SJSA1 (cell line): ENCODE measurements at regions not wholly inside any gene's neighbourhood (a gene's known extent, or its start where the extent isn't known, plus 50 kb on each side); places are given as distances from the start of the nearest gene placed in this dataset.

Experiments
- DNase-seq, 2 experiments: peaks; one replicate each; pipeline ENCODE4 v3.0.0-alpha.2; 2015 to 2020; ENCODE audit warnings: low spot score in 2 of 2, low read depth in 1 of 2
- H3K27ac ChIP-seq: fragments of 250-450 bp; sonication (Bioruptor Pico); 2 replicates; pipeline ENCODE4 v1.5.1; 2020; ENCODE audit warnings: mild to moderate bottlenecking, moderate library complexity
- H3K27me3 ChIP-seq: fragments of 250-450 bp; sonication (Bioruptor Pico); replicated peaks from 2 replicates; pipeline ENCODE4 v1.5.1; 2020; ENCODE audit warnings: mild to moderate bottlenecking, moderate library complexity
- H3K36me3 ChIP-seq: fragments of 250-450 bp; sonication (Bioruptor Pico); 2 replicates; pipeline ENCODE4 v1.5.1; 2020; ENCODE audit warnings: mild to moderate bottlenecking
- H3K4me1 ChIP-seq: fragments of 250-450 bp; sonication (Bioruptor Pico); replicated peaks from 2 replicates; pipeline ENCODE4 v1.6.1; 2021; ENCODE audit warnings: mild to moderate bottlenecking
- H3K4me3 ChIP-seq: fragments of 250-450 bp; sonication (Bioruptor Pico); 2 replicates; pipeline ENCODE4 v1.5.1; 2020; ENCODE audit warnings: mild to moderate bottlenecking
- H3K9me3 ChIP-seq: fragments of 250-450 bp; sonication (Bioruptor Pico); replicated peaks from 2 replicates; pipeline ENCODE4 v1.5.1; 2020; ENCODE audit warnings: mild to moderate bottlenecking

DNA sequence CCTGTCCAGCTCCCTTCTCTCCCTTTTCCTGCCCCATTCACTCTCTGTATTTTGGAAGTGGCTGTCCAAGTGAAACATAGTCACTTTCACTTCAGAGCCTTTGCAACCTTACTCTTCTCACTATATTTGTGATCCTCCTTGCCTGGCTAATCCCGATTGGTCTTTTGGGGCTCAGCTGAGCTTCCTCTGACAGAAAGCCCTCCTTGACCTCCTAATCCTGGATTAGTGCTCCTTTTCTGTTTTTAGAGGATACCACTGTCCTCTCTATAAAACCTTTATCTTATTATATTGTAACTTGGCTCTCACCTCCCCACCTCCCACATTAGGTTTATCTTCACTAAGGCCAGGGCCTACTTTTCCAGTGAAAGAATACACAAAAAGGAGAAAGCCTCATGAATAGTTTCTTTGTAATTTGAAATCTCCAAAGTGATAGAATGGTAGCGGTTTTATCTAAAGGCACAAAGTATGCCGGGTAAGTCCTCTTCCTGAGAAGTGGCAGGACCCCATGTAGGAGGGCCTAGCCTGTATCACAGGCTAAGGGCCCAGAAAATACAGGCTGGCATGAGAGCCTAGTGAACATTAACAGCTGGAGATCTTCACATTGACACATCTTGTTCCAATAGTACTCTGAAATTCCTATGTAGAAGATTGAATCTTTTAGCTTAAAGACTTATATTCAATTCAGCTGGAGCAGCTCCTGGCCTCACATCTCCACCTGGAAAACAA lies 83.1 kb upstream of the GAREM1 start:
- Histone ChIP-seq H3K4me3 (no peak overlapping the region), H3K27me3 (peaks cover 4% of the 10 kb centered on the region; the same call in 1 of the 2 replicates), H3K27ac (no peak overlapping the region), H3K4me1 (no peaks in the 10 kb centered on the region), H3K9me3 (no peaks in the 10 kb centered on the region; the same call in 1 of the 2 replicates), H3K36me3 (no peaks in the 10 kb centered on the region)
- DNase-seq = no peak

- Histone ChIP-seq H3K4me3 (no peak overlapping the region), H3K27me3 (peaks cover 4% of the 10 kb centered on the region; the same call in 1 of the 2 replicates), H3K36me3 (no peaks in the 10 kb centered on the region), H3K27ac (no peak overlapping the region), H3K9me3 (no peaks in the 10 kb centered on the region; the same call in 1 of the 2 replicates), H3K4me1 (no peaks in the 10 kb centered on the region)
- no peak for DNase-seq
These were observed 82.5 kb upstream of the GAREM1 start for GRCh38 chr18:32553174-32553573.

- Histone ChIP-seq H3K27ac (no peak overlapping the region), H3K27me3 (peaks cover 4% of the 10 kb centered on the region; the same call in 1 of the 2 replicates), H3K36me3 (no peaks in the 10 kb centered on the region), H3K4me1 (no peaks in the 10 kb centered on the region), H3K9me3 (no peaks in the 10 kb centered on the region; the same call in 1 of the 2 replicates), H3K4me3 (no peak overlapping the region)
- DNase-seq = peak; percentile 53 to 55
These were observed 81.8 kb upstream of the GAREM1 start for GRCh38 chr18:32552421-32553030.

GRCh38 chr18:32550963-32551362 lies 80.3 kb upstream of the GAREM1 start:
- Histone ChIP-seq H3K27ac (no peak overlapping the region), H3K36me3 (no peaks in the 10 kb centered on the region), H3K4me1 (no peaks in the 10 kb centered on the region), H3K9me3 (no peaks in the 10 kb centered on the region), H3K4me3 (no peak overlapping the region), H3K27me3 (peaks cover 4% of the 10 kb centered on the region; the same call in 1 of the 2 replicates)
- DNase-seq = no peak

DNA sequence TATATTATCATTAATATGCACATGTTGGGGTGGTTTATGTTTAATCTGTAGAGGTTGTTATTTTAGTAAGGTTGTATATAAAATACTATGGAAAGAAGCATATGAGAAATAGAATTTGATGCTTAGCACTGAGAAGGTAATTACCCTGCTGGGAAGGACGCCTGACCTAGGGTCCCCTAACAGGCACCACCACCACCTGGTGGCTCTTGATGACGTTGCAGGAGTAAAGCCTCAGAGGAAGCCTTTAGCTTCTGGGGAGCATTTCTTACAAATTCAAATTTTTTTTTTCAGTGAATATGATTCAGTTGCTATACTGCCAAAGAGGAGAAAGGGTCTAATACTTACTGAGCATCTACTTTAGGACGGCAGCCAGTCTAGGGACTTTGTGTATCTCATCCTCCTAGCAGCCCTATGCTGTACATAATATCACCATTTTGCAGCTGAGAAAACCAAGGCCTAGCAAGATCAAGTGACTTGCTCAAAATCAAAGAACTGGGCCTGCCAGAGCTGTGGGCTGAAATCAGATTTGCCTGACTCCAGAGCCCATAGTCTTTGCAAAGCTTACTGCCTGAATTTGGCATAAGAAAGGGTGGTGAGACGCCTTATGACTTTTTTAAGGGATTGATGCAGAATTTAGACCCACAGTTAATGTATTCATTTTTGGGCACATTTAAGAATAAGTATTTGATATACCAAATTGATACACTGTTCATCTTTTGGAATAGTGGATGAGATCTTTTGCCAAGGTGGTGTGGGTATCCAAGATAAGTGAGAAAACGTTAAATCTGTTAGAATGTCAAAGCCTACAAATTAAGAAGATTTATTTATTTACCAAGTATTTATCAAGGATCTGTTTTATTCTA lies 78.8 kb upstream of the GAREM1 start:
- Histone ChIP-seq H3K36me3 (no peaks in the 10 kb centered on the region), H3K4me1 (no peaks in the 10 kb centered on the region), H3K4me3 (no peak overlapping the region), H3K27me3 (peaks cover 8% of the 10 kb centered on the region; the same call in 1 of the 2 replicates), H3K27ac (no peak overlapping the region), H3K9me3 (no peaks in the 10 kb centered on the region)
- DNase-seq = peak in 1 of 2 experiments; percentile 16

DNA sequence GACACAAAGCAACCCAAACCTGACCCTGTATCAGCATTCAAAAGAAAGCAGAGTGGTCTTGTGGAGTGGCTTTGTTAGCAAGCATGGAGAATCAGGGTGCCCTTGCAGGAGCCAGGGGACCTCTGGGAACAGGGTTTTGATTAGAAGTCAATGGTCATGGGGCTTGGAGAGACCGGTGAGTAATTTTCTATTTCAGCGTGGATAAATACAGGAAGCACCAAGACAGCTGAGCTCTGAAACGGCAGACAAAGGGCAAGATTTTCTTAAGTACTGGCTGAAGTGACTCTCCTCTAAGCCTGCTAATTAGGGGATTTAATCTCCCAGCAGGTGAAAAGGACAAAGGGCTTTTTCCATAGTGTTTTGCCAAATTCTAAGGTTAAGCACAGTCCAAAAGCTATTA lies 78.0 kb upstream of the GAREM1 start:
- Histone ChIP-seq H3K4me3 (no peak overlapping the region), H3K36me3 (no peaks in the 10 kb centered on the region), H3K9me3 (no peaks in the 10 kb centered on the region), H3K27ac (no peak overlapping the region), H3K27me3 (peaks cover 10% of the 10 kb centered on the region; the same call in 1 of the 2 replicates), H3K4me1 (no peaks in the 10 kb centered on the region)
- DNase-seq = no peak

DNA sequence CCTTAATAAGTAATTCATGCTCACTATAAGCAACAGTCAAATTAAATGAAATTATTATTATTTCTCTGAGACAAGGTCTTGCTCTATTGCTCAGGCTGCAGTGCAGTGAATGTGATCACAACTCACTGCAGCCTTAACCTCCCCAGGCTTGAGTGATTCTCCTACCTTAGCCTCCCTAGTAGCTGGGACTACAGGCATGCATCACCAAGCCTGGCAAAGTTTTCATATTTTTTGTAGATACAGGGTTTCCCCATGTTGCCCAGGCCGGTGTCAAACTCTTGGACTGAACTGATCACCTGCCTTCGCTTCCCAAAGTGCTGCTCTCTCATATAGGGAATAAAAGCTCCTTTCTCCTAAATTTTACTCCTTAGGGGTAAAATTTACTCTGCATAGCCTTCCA lies 74.9 kb upstream of the GAREM1 start:
- H3K36me3 ChIP-seq = no peaks in the 10 kb centered on the region
- H3K27me3 ChIP-seq = peaks cover 18% of the 10 kb centered on the region
- no peak for DNase-seq
- H3K4me3 ChIP-seq = no peak overlapping the region
- no peak overlapping the region for H3K27ac ChIP-seq
- no peaks in the 10 kb centered on the region for H3K4me1 ChIP-seq
- no peaks in the 10 kb centered on the region for H3K9me3 ChIP-seq

- peaks cover 18% of the 10 kb centered on the region for H3K27me3 ChIP-seq
- no peaks in the 10 kb centered on the region for H3K9me3 ChIP-seq
- DNase-seq = no peak
- H3K4me3 ChIP-seq = no peak overlapping the region
- no peaks in the 10 kb centered on the region for H3K4me1 ChIP-seq
- no peak overlapping the region for H3K27ac ChIP-seq
- no peaks in the 10 kb centered on the region for H3K36me3 ChIP-seq
These were observed 73.4 kb upstream of the GAREM1 start for GRCh38 chr18:32544088-32544487.

DNA sequence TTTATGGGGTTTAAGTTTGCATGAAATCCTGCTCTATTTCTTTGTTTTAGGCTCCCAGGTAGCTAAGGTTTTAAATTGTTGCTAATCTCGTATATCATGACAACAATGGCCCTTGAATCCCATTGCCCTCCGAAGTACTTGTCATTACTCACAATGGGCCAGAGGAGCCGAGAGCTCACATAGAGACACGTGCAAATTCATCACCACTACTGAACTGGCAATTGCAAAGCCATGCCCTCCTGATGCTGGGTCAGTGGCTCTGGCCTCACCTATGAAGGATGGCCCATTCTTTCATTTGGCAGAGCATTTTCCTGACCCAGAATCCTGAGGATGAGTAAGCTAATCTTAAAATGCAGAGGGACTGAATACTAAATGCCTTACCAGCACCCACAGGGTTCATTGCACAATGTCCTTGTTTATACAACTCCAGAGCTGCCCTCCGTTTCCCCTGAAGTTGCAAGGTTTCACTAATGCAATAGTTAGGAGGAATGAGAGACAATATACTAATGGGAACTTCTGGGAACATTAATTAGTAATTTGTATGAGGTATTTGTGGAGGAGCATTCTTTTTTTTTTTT lies 71.6 kb upstream of the GAREM1 start:
- H3K27me3 ChIP-seq = peaks cover 18% of the 10 kb centered on the region
- no peaks in the 10 kb centered on the region for H3K9me3 ChIP-seq
- H3K4me1 ChIP-seq = no peaks in the 10 kb centered on the region
- H3K4me3 ChIP-seq = no peak overlapping the region
- H3K27ac ChIP-seq = no peak overlapping the region
- DNase-seq = no peak
- no peaks in the 10 kb centered on the region for H3K36me3 ChIP-seq

DNA sequence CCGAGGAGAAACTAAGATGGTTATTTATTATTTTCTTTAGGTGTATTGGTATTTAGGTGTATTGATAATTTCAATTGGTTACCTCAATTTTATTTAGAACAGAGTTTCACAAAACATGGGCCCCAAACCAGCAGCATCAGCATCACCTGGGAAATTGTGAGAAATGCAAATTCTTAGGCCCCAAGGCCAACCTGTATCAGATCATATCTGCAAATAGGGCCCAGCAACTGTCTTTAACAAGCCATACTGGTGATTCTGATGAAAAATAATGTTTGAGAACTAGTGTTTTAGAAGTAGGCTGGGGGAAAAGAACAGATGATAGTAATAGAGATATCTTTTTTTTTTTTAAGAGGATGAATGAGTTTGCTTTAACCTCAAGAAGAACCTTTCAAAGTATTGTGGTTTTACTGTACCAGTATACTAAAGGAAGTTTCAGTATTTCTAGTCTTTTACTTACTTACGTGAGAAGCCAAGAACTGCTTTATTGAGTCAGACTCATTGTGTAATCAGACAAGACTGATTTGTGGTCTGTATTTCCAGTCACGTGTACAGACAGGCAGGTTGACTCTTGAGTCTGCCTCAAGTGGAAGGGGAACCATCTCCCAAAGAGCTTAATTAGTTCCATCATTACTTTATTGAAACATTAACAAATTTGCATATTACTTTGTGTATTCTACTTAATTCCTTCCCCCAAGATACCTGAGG lies 60.4 kb upstream of the GAREM1 start:
- H3K4me1 ChIP-seq = no peaks in the 10 kb centered on the region
- H3K27ac ChIP-seq = no peak overlapping the region
- H3K4me3 ChIP-seq = no peak overlapping the region
- no peaks in the 10 kb centered on the region; the same call in 1 of the 2 replicates for H3K27me3 ChIP-seq
- no peak for DNase-seq
- H3K9me3 ChIP-seq = no peaks in the 10 kb centered on the region
- H3K36me3 ChIP-seq = no peaks in the 10 kb centered on the region

DNA sequence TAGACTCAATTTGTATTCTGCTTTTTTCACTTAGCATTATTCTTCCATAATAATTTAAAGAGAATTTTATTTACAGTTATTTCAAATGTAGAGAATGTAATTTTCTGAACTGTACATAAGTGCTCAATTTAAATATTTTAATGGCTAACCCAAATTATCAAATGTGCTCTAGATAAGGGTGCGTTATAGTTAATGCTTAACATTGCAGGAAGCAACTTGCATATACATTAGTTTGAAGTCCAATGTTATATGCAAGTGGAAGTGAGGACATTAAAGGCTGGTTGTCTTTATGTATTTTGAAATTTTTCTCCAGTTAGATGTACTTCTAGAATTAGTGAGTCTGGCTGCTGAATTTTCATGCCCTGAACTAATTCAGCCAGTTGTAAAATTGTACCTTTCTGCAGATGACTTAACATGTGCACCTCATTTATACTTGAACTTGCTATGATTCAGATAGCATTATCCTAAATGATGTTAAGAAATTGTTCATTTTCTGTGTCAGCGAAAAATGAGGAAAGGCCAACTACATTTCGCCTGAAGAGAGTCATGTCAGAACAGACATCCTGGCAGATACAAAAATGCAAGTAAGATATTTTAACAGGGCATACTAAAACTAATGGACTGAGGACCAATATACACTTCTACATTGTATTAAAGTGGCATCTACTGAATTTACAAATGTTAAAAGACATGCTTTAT lies 59.2 kb upstream of the GAREM1 start:
- H3K4me1 ChIP-seq = no peaks in the 10 kb centered on the region
- no peaks in the 10 kb centered on the region for H3K36me3 ChIP-seq
- H3K4me3 ChIP-seq = no peak overlapping the region
- no peaks in the 10 kb centered on the region; the same call in 1 of the 2 replicates for H3K27me3 ChIP-seq
- H3K9me3 ChIP-seq = no peaks in the 10 kb centered on the region
- no peak overlapping the region for H3K27ac ChIP-seq
- DNase-seq = no peak

DNA sequence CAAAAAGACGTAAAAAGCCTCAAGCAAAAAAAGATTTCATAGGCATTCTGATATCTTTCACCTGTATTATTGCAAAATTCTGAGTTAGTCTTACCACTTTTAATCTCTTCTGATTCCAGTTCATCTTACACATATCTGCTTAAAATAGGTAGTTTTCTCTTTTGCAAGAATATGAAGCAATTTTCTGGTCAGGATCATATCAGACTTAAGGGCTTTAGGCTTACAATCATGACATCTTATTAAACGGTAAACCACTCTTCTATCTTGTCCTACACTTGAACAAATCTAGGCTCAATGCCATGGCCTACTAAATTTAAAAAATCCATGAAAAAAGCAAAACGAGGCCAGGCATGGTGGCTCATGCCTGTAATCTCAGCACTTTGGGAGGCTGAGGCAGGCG lies 50.1 kb upstream of the GAREM1 start:
- no peaks in the 10 kb centered on the region for H3K36me3 ChIP-seq
- no peaks in the 10 kb centered on the region for H3K4me1 ChIP-seq
- no peak overlapping the region for H3K4me3 ChIP-seq
- DNase-seq = no peak
- no peaks in the 10 kb centered on the region; the same call in 1 of the 2 replicates for H3K27me3 ChIP-seq
- H3K27ac ChIP-seq = no peak overlapping the region
- no peaks in the 10 kb centered on the region for H3K9me3 ChIP-seq
